Stimulated activated CD8-positive, alpha-beta memory T cell treated with anti-CD3 and anti-CD28 coated beads, Interleukin-15, amount 100 ng/mL, for 48 hours (primary cell): ENCODE measurements at regions not wholly inside any gene's neighbourhood (a gene's known extent, or its start where the extent isn't known, plus 50 kb on each side); places are given as distances from the start of the nearest gene placed in this dataset.

Source experiments
- DNase-seq, 2 donors: peaks; one replicate each; pipeline ENCODE4 v3.0.0-alpha.2; 2020; ENCODE audit warnings: low read depth in 2 of 2

- no peak for DNase-seq
Measured at GRCh38 chr3:18082551-18083272, 340.3 kb upstream of the TBC1D5 start.

- DNase-seq = no peak
Measured at GRCh38 chr3:18080198-18080689, 337.8 kb upstream of the TBC1D5 start.

- DNase-seq = no peak
Measured at GRCh38 chr3:18079739-18080138, 337.3 kb upstream of the TBC1D5 start.

GRCh38 chr3:18079062-18079461 is 336.6 kb upstream of the TBC1D5 start:
- DNase-seq = no peak

GRCh38 chr3:18077128-18077840 is 334.9 kb upstream of the TBC1D5 start:
- DNase-seq = no peak

GRCh38 chr3:18076301-18076700 is 333.9 kb upstream of the TBC1D5 start:
- no peak for DNase-seq

GRCh38 chr3:18075799-18076198 is 333.4 kb upstream of the TBC1D5 start:
- DNase-seq = no peak

- no peak for DNase-seq
Measured at GRCh38 chr3:18071833-18072232, 329.4 kb upstream of the TBC1D5 start.

GRCh38 chr3:18070944-18071343 is 328.5 kb upstream of the TBC1D5 start:
- no peak for DNase-seq

- no peak for DNase-seq
Measured at GRCh38 chr3:18070231-18070630, 327.8 kb upstream of the TBC1D5 start.

- DNase-seq = no peak
Measured at GRCh38 chr3:18069568-18069967, 327.1 kb upstream of the TBC1D5 start.

- no peak for DNase-seq
Measured at GRCh38 chr3:18066899-18067582, 324.6 kb upstream of the TBC1D5 start.

- no peak for DNase-seq
Measured at GRCh38 chr3:18064586-18064985, 322.2 kb upstream of the TBC1D5 start.

- no peak for DNase-seq
Measured at GRCh38 chr3:18062657-18063025, 320.2 kb upstream of the TBC1D5 start.

GRCh38 chr3:18061737-18062656 is 319.6 kb upstream of the TBC1D5 start:
- no peak for DNase-seq

- DNase-seq = no peak
Measured at GRCh38 chr3:18058666-18059065, 316.2 kb upstream of the TBC1D5 start.

- no peak for DNase-seq
Measured at GRCh38 chr3:18057471-18058091, 315.1 kb upstream of the TBC1D5 start.

GRCh38 chr3:18054625-18055024 is 312.2 kb upstream of the TBC1D5 start:
- DNase-seq = no peak

- no peak for DNase-seq
Measured at GRCh38 chr3:18051306-18051705, 308.9 kb upstream of the TBC1D5 start.

- no peak for DNase-seq
Measured at GRCh38 chr3:18049096-18049495, 306.7 kb upstream of the TBC1D5 start.

GRCh38 chr3:18047052-18047451 is 304.6 kb upstream of the TBC1D5 start:
- no peak for DNase-seq
